AML-193 (cell line): ENCODE measurements at regions not wholly inside any gene's neighbourhood (a gene's known extent, or its start where the extent isn't known, plus 50 kb on each side); places are given as distances from the start of the nearest gene placed in this dataset.
"Not testable (repeated sequence)": the region's sequence is repeated elsewhere in the genome, so short reads cannot be mapped to it uniquely, and the experiment has no call there.

Source experiments
- DNase-seq, 2 experiments: peaks; one replicate each; lab custom pipeline; 2025; lab: John Stamatoyannopoulos, UW

- DNase-seq = no peak
These were observed 389.8 kb upstream of the BRINP1 start for GRCh38 chr9:119758990-119759389.

DNA sequence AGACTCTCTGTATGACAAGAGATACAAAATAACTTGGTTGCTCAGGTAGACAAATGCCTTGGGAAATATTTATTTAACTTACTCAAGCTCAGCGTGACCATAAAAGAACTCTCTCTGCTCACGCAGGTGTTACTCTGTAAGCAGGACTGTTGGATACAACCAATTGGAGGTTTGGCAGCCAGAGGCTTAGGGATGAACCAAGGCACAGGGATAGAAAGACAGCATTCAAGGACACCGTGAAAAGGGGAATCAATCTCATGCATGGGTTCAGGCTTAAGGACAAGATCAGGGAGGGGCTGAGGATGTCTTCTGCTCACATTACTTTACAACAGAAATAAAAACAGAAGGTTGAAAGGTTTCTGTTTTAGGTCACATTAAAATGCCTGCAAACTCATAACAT, 389.0 kb upstream of the BRINP1 start:
- no peak for DNase-seq

GRCh38 chr9:119739476-119739875, 370.2 kb upstream of the BRINP1 start:
- no peak for DNase-seq

- DNase-seq = no peak
These were observed 367.5 kb upstream of the BRINP1 start for GRCh38 chr9:119736491-119737454.

GRCh38 chr9:119727988-119728387, 358.8 kb upstream of the BRINP1 start:
- no peak for DNase-seq

DNA sequence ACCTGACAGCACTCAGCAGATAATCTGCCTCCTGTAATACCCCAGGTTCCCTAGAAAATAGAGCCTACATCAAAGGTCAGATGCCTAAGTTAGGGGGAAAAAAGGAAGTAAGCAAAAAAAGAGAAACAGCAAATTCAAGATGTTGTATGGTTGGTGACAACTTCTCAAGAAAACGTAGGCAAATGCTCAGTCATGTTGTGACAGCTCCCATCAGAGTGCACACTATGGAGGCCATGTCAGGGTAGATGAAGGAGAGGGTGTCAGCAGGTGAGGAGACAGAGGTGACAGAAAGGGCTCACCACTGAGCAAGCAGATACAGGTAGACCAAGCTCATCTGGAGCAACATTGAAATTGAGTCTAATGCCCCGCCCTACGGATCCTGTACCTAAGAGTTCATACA, 356.8 kb upstream of the BRINP1 start:
- no peak for DNase-seq

DNA sequence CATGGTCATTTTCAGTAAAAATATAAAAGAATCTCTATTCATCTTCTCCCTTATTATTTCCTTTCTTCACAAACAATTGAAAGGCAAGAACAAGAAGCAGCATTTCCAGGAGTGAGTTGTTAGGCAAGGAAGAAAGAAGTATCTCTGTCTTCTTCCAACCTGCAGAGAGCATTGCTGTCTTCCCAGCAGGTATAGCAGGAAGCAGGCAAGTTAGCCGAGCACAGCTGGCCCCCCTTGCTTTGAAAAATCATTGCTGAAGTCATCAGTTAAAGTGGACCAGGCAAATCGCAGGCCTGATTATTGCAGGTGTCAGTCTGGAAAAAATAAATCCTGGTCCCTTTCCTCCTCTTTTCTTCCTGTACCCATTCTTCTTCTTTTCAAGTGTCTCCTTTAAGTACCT, 353.1 kb upstream of the BRINP1 start:
- DNase-seq = no peak

GRCh38 chr9:119712325-119712724, 343.1 kb upstream of the BRINP1 start:
- no peak for DNase-seq

GRCh38 chr9:119709431-119709830, 340.2 kb upstream of the BRINP1 start:
- no peak for DNase-seq

DNA sequence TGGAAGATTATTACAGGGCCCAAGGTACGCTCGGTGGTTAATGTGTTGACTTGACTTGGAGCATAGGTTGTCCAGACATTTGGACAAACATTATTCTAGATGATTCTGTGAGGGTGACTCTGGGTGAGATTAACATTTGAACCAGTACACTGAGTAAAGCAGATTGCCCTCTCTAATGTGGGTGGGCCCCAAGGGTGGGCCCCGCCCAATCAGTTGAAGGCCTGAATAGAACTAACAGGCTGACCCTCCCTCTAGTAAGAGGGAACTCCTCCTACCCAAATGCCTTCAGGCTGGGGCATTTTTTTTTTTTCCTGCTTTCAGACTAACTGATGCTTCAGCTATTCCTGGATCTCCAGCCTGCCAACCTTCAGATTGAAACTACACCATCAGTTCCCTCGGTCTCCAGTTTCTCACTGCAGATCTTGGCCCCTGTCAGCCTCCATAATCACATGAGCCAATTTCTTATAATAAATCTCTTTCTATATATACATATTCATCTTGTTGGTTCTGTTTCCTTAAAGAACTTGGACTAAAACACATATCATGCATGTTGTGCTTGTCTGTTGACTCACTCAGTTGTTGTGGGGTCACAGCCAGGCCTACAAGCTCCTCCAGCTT, 338.1 kb upstream of the BRINP1 start:
- no peak for DNase-seq

- DNase-seq = no peak
These were observed 332.4 kb upstream of the BRINP1 start for GRCh38 chr9:119701651-119702050.

- no peak for DNase-seq
These were observed 329.3 kb upstream of the BRINP1 start for GRCh38 chr9:119698535-119698934.

- DNase-seq = no peak
These were observed 328.8 kb upstream of the BRINP1 start for GRCh38 chr9:119697996-119698395.

DNA sequence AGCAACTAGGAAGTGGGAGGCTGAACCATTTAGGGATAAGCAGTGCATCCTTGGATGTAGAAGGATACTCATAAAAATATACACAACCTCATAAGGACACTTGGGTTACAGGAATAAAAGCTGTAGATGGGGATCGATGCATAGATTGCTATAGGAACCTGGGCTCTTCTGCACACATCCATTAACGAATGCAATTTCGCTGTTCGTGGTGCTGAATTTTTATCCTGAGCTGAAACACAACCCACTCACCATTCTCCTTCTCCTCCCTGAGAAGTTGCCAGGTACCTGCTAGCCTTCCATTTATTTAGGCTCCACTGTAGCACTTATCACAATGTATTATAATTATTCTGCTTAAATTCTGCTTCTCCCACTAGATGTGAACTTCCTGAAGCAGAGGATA, 320.6 kb upstream of the BRINP1 start:
- no peak for DNase-seq

- DNase-seq = no peak
These were observed 319.3 kb upstream of the BRINP1 start for GRCh38 chr9:119688547-119688946.

DNA sequence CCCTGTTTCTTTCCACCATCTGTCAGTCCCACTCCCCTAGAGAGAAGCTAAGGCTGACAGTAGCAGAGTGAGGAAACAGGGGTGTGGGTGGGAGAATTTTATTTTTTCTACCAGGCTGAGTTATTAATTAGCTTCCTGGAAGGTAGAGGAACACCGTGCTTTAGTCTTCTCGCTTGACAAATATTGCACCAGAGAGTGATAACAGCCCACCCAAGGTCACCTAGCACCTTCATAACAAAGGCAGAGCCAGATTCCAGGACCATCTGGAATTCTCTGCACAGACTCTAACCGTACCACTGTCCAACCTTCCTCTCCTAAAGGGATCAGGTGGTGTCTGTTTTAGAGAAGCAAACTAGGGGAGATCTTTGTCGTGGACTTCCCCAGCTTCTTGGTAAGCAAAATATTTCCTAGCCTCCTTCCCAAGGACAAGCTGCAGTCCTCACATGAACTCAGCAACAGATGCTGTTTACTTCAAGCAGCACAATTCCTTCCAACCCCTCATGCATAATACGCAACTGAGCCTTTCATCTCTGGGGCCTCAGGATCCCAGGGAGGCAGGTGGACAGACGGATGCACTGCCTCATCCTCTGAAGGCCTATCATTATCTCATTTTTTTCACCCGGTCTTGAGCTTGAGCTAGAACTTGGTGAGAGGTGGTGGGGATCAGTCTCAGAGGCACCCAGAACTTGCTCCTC, 308.7 kb upstream of the BRINP1 start:
- DNase-seq = no peak

GRCh38 chr9:119675951-119676350, 306.7 kb upstream of the BRINP1 start:
- no peak for DNase-seq

DNA sequence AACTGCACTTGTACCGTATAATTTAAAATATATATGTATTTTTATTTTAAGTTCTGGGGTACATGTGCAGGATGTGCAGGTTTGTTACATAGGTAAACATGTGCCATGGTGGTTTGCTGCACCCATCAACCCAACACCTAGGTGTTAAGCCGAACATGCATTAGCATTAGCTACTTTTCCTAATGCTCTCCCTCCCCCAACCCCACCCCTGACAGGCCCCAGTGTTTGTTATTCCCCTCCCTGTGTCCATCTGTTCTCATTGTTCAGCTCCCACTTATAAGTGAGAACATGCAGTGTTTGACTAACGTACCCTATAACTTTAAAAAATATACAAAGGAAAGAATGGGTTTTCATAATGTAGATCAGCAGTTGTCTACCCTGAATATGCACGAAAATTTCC, 303.5 kb upstream of the BRINP1 start:
- not testable (repeated sequence) for DNase-seq

DNA sequence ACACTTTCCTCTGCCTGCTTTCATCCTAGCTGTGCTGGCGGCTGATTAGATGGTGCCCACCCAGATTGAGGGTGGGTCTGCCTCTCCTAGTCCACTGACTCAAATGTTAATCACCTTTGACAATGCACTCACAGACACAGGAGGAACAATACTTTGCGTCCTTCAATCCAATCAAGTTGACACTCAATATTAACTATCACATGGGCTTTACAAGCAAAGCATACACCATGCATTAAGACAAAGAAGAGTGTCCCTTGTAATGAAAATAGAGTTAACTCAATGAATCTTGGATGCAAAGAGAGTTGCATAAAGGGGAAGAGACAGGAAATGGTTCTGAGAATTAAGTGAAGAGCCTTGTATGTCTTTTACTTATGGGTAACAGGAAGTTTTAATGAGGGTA, 298.7 kb upstream of the BRINP1 start:
- no peak for DNase-seq

GRCh38 chr9:119667163-119667562, 297.9 kb upstream of the BRINP1 start:
- no peak for DNase-seq

DNA sequence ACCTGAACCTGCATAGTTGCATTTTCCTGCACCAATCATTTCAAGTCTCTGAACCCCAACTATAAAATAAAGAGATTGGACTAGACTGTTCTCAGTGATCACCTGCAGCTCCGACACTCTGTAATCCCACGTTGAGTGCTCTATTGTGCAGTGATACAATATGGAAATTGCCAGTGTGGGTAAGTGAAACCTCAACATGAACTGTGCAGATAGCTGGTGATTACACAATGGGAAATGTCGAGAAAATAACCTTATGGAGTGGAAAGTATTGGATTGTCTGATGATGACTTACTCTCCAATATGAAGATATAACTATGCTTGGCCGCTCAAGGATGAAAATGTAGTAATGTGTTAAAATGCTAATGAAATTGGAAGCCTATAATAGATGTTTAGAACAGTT, 293.1 kb upstream of the BRINP1 start:
- DNase-seq = no peak

DNA sequence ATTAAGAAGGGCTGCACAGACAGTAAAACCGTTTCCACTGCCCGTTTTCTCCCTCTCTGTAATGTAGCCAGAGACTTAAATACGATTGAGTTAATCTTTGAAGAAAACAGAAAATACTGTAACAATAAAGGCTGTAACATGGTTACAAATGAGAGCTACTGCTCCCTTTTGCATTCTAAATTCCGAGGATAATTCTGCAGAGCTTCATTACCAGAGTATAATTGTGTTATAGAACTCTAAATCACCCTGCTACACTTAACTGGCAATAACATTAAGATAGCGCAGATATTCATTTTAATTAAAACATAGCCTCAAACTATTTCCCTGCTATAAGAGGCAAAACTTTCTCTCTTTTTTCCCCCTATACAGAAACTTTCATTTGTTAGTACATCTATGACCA, 283.7 kb upstream of the BRINP1 start:
- no peak for DNase-seq

GRCh38 chr9:119649205-119649604, 280.0 kb upstream of the BRINP1 start:
- no peak for DNase-seq
